ENCODE measurements at regions not wholly inside any gene's neighbourhood (a gene's known extent, or its start where the extent isn't known, plus 50 kb on each side); places are given as distances from the start of the nearest gene placed in this dataset.
"Not testable (repeated sequence)": the region's sequence is repeated elsewhere in the genome, so short reads cannot be mapped to it uniquely, and the experiment has no call there.

GRCh38 chr18:1848716-1849115 lies 722.6 kb downstream of the METTL4 start:
- Histone ChIP-seq H3K9ac (ENCODE audit: insufficient read length, low read depth) (no peak overlapping the region), H3K4me3 (ENCODE audit: insufficient read length, low read depth) (no peak overlapping the region), H3K9me3 (ENCODE audit: insufficient read depth, low read length) (no peaks in the 10 kb centered on the region), H3K4me1 (ENCODE audit: insufficient read depth, insufficient read length) (no peaks in the 10 kb centered on the region), H3K27me3 (ENCODE audit: insufficient read depth, insufficient read length) (no peaks in the 10 kb centered on the region), H3K36me3 (ENCODE audit: insufficient read depth, insufficient read length, low read length) (no peaks in the 10 kb centered on the region)
- TF ChIP-seq SUZ12 (IDR thresholded peaks at IDR 0.05; ENCODE audit: extremely low read depth, insufficient read depth, insufficient read length) (no peak), YY1 (IDR thresholded peaks at IDR 0.05; ENCODE audit: insufficient read depth, insufficient read length) (no peak), ZNF274 (IDR thresholded peaks at IDR 0.05; ENCODE audit: low read depth, low read length) (no peak)
- no peak for DNase-seq (ENCODE audit: low read depth, low spot score)

- Histone ChIP-seq H3K36me3 (ENCODE audit: insufficient read depth, insufficient read length, low read length) (no peaks in the 10 kb centered on the region), H3K9ac (ENCODE audit: insufficient read length, low read depth) (no peak overlapping the region), H3K27me3 (ENCODE audit: insufficient read depth, insufficient read length) (no peaks in the 10 kb centered on the region), H3K4me1 (ENCODE audit: insufficient read depth, insufficient read length) (no peaks in the 10 kb centered on the region), H3K4me3 (ENCODE audit: insufficient read length, low read depth) (no peak overlapping the region), H3K9me3 (ENCODE audit: insufficient read depth, low read length) (no peaks in the 10 kb centered on the region)
- TF ChIP-seq SUZ12 (IDR thresholded peaks at IDR 0.05; ENCODE audit: extremely low read depth, insufficient read depth, insufficient read length) = no peak
- no peak for TF ChIP-seq ZNF274 (IDR thresholded peaks at IDR 0.05; ENCODE audit: low read depth, low read length)
- no peak for TF ChIP-seq YY1 (IDR thresholded peaks at IDR 0.05; ENCODE audit: insufficient read depth, insufficient read length)
- DNase-seq (ENCODE audit: low read depth, low spot score) = no peak
These were observed 721.9 kb downstream of the METTL4 start for GRCh38 chr18:1849386-1849785.

DNA sequence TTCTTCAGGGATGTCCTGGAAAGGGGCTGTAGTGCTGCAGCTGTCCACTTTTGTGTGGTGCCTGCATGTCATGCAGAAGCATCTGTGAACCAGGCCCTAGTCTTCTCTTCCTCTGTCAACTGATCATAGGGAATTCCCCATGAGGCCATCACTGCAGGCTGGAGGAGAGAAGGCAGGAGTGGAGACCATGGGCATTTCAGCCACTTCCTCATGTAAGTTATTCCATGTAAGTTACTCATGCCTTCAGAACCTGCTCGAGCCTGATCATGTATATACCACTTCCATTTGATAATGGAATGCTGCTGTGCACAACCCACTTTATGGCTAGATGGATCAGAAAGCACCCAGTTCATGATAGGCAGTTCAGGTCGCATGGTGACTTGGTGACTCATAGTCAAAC lies 714.0 kb downstream of the METTL4 start:
- H3K36me3 ChIP-seq (ENCODE audit: insufficient read depth, insufficient read length, low read length); H3K9ac ChIP-seq (ENCODE audit: insufficient read length, low read depth); H3K9me3 ChIP-seq (ENCODE audit: insufficient read depth, low read length); H3K4me1 ChIP-seq (ENCODE audit: insufficient read depth, insufficient read length); H3K27me3 ChIP-seq (ENCODE audit: insufficient read depth, insufficient read length); H3K4me3 ChIP-seq (ENCODE audit: insufficient read length, low read depth); DNase-seq (ENCODE audit: low read depth, low spot score): not testable (repeated sequence)

DNA sequence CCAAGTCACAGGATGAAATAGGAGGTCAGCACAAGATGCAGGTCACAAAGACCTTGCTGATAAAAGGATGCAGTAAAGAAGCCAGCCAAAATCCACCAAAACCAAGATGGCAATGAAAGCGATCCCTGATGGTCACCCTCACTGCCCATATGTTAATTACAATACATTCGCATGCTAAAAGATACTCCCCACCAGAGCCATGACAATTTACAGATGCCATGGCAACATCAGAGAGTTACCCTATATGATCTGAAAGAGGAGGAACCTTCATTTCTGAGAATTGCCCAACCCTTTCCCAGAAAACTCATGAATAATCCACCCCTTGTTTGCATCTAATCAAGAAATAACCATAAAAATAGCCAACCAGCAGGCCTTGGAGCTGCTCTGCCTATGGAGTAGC lies 709.8 kb downstream of the METTL4 start:
- H3K4me3 ChIP-seq (ENCODE audit: insufficient read length, low read depth) = no peak overlapping the region
- H3K9me3 ChIP-seq (ENCODE audit: insufficient read depth, low read length) = peaks cover 8% of the 10 kb centered on the region; the same call in 1 of the 2 replicates
- no peak for DNase-seq (ENCODE audit: low read depth, low spot score)
- TF ChIP-seq SUZ12 (IDR thresholded peaks at IDR 0.05; ENCODE audit: extremely low read depth, insufficient read depth, insufficient read length) (no peak), YY1 (IDR thresholded peaks at IDR 0.05; ENCODE audit: insufficient read depth, insufficient read length) (no peak), ZNF274 (IDR thresholded peaks at IDR 0.05; ENCODE audit: low read depth, low read length) (no peak)
- H3K36me3 ChIP-seq (ENCODE audit: insufficient read depth, insufficient read length, low read length) = no peaks in the 10 kb centered on the region
- no peaks in the 10 kb centered on the region for H3K4me1 ChIP-seq (ENCODE audit: insufficient read depth, insufficient read length)
- no peak overlapping the region for H3K9ac ChIP-seq (ENCODE audit: insufficient read length, low read depth)
- no peaks in the 10 kb centered on the region for H3K27me3 ChIP-seq (ENCODE audit: insufficient read depth, insufficient read length)

DNA sequence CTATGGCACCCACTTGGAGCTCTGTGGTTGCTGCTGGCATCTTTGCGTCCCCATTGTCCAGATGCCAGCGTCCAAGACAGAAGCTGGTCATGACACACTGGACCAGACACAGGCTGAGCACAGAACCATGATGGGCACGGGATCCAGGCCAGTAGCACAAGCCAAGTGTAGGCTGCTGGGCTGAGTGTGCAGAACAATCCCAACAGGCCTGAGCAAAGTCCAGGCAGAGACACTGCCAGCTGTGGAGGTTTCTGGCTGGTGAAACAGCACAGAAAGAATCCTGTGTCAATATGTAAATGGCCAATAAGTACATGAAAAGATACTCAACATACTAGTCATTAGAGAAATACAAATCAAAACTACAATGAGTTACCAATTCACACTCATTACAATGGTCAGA lies 705.4 kb downstream of the METTL4 start:
- H3K27me3 ChIP-seq (ENCODE audit: insufficient read depth, insufficient read length) = no peaks in the 10 kb centered on the region
- no peak overlapping the region for H3K4me3 ChIP-seq (ENCODE audit: insufficient read length, low read depth)
- H3K9ac ChIP-seq (ENCODE audit: insufficient read length, low read depth) = no peak overlapping the region
- no peaks in the 10 kb centered on the region for H3K4me1 ChIP-seq (ENCODE audit: insufficient read depth, insufficient read length)
- DNase-seq (ENCODE audit: low read depth, low spot score) = no peak
- TF ChIP-seq YY1 (IDR thresholded peaks at IDR 0.05; ENCODE audit: insufficient read depth, insufficient read length) = no peak
- TF ChIP-seq ZNF274 (IDR thresholded peaks at IDR 0.05; ENCODE audit: low read depth, low read length) = no peak
- TF ChIP-seq SUZ12 (IDR thresholded peaks at IDR 0.05; ENCODE audit: extremely low read depth, insufficient read depth, insufficient read length) = no peak
- H3K9me3 ChIP-seq (ENCODE audit: insufficient read depth, low read length) = peaks cover 8% of the 10 kb centered on the region; the same call in 1 of the 2 replicates
- H3K36me3 ChIP-seq (ENCODE audit: insufficient read depth, insufficient read length, low read length) = no peaks in the 10 kb centered on the region

- Histone ChIP-seq H3K4me3 (ENCODE audit: insufficient read length, low read depth) (no peak overlapping the region), H3K9ac (ENCODE audit: insufficient read length, low read depth) (no peak overlapping the region), H3K9me3 (ENCODE audit: insufficient read depth, low read length) (no peaks in the 10 kb centered on the region), H3K27me3 (ENCODE audit: insufficient read depth, insufficient read length) (no peaks in the 10 kb centered on the region), H3K4me1 (ENCODE audit: insufficient read depth, insufficient read length) (no peaks in the 10 kb centered on the region), H3K36me3 (ENCODE audit: insufficient read depth, insufficient read length, low read length) (no peaks in the 10 kb centered on the region)
- no peak for DNase-seq (ENCODE audit: low read depth, low spot score)
- no peak for TF ChIP-seq SUZ12 (IDR thresholded peaks at IDR 0.05; ENCODE audit: extremely low read depth, insufficient read depth, insufficient read length)
- TF ChIP-seq ZNF274 (IDR thresholded peaks at IDR 0.05; ENCODE audit: low read depth, low read length) = no peak
- TF ChIP-seq YY1 (IDR thresholded peaks at IDR 0.05; ENCODE audit: insufficient read depth, insufficient read length) = no peak
These were observed 699.0 kb downstream of the METTL4 start for GRCh38 chr18:1872274-1872673.

DNA sequence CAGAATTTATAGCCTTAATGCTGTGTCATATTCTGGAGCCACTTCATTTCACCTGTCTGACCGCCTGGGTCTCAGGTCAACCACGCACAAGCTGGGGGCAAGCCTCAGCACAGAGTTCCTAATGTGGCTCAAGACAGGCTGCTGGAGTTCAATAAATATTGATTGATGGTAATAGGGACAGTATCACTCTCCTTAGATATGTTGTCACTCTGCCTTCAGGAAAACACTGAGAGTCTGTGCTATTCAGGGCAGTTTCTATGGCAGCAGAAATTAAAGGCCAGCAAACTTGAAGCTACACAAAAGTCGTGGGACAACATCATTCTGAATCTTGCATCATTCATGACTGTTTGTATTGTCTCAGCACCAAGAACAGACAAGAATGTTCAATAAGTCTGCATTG lies 696.1 kb downstream of the METTL4 start:
- no peaks in the 10 kb centered on the region for H3K36me3 ChIP-seq (ENCODE audit: insufficient read depth, insufficient read length, low read length)
- DNase-seq (ENCODE audit: low read depth, low spot score) = no peak
- TF ChIP-seq YY1 (IDR thresholded peaks at IDR 0.05; ENCODE audit: insufficient read depth, insufficient read length) (no peak), SUZ12 (IDR thresholded peaks at IDR 0.05; ENCODE audit: extremely low read depth, insufficient read depth, insufficient read length) (no peak), ZNF274 (IDR thresholded peaks at IDR 0.05; ENCODE audit: low read depth, low read length) (no peak)
- no peaks in the 10 kb centered on the region for H3K27me3 ChIP-seq (ENCODE audit: insufficient read depth, insufficient read length)
- H3K4me1 ChIP-seq (ENCODE audit: insufficient read depth, insufficient read length) = no peaks in the 10 kb centered on the region
- H3K9me3 ChIP-seq (ENCODE audit: insufficient read depth, low read length) = no peaks in the 10 kb centered on the region
- no peak overlapping the region for H3K4me3 ChIP-seq (ENCODE audit: insufficient read length, low read depth)
- H3K9ac ChIP-seq (ENCODE audit: insufficient read length, low read depth) = no peak overlapping the region

DNA sequence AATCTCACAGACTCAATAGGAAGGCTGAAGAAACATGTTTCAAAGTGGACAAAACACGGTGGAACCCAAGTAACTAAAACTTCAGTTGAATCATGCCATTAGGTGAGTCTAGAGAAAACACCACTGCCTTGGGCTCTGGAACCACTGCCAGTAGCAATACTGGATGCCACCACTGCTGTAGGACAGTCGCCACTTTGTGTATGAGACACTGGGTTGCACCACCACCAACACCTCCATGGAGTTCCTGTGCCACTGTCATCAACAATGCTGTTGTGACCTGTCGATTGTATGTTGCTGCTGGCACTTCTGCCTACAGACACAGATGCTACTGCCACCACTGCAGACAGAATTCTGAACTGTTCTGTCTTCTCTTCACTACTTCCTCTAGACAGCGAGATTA lies 686.7 kb downstream of the METTL4 start:
- no peaks in the 10 kb centered on the region for H3K27me3 ChIP-seq (ENCODE audit: insufficient read depth, insufficient read length)
- no peaks in the 10 kb centered on the region for H3K36me3 ChIP-seq (ENCODE audit: insufficient read depth, insufficient read length, low read length)
- no peak overlapping the region for H3K9ac ChIP-seq (ENCODE audit: insufficient read length, low read depth)
- no peak for DNase-seq (ENCODE audit: low read depth, low spot score)
- H3K4me1 ChIP-seq (ENCODE audit: insufficient read depth, insufficient read length) = no peaks in the 10 kb centered on the region
- H3K4me3 ChIP-seq (ENCODE audit: insufficient read length, low read depth) = no peak overlapping the region
- no peaks in the 10 kb centered on the region for H3K9me3 ChIP-seq (ENCODE audit: insufficient read depth, low read length)
- TF ChIP-seq ZNF274 (IDR thresholded peaks at IDR 0.05; ENCODE audit: low read depth, low read length) (no peak), SUZ12 (IDR thresholded peaks at IDR 0.05; ENCODE audit: extremely low read depth, insufficient read depth, insufficient read length) (no peak), YY1 (IDR thresholded peaks at IDR 0.05; ENCODE audit: insufficient read depth, insufficient read length) (no peak)

Data from NT2/D1 (cell line).